HepG2 (cell line): ENCODE measurements at regions not wholly inside any gene's neighbourhood (a gene's known extent, or its start where the extent isn't known, plus 50 kb on each side); places are given as distances from the start of the nearest gene placed in this dataset.

ENCODE experiments used
- MIER3 ChIP-seq: IDR thresholded peaks from 2 replicates; pipeline ENCODE4 v1.6.1; 2016; ENCODE audit warnings: missing compliant biosample characterization, borderline replicate concordance
- MTA1 ChIP-seq: sonication (generic); formaldehyde crosslinking; IDR thresholded peaks from 2 replicates; pipeline ENCODE4 v1.4.0; 2020; ENCODE audit warnings: missing genetic modification reagents, mild to moderate bottlenecking, borderline replicate concordance
- MYNN ChIP-seq: sonication (generic); formaldehyde crosslinking; IDR thresholded peaks from 2 replicates; pipeline ENCODE4 v1.4.0; 2020; ENCODE audit warnings: mild to moderate bottlenecking, low read depth, missing genetic modification reagents
- SP1 ChIP-seq, 2 experiments: fragments of 450-650 bp in 1 of 2; sonication (generic) in 1 of 2; formaldehyde crosslinking in 1 of 2; IDR thresholded peaks; 2 replicates each; pipeline versions ENCODE4 v1.4.0 to v1.6.1; 2016 to 2020; ENCODE audit warnings: missing genetic modification reagents in 1 of 2
- TEF ChIP-seq: sonication (generic); formaldehyde crosslinking; IDR thresholded peaks from 2 replicates; pipeline ENCODE4 v1.5.0; 2020; ENCODE audit warnings: missing genetic modification reagents
- ZBTB21 ChIP-seq: sonication (generic); formaldehyde crosslinking; IDR thresholded peaks from 2 replicates; pipeline ENCODE4 v1.4.0; 2020; ENCODE audit warnings: missing genetic modification reagents
- ZKSCAN5 ChIP-seq: sonication (generic); formaldehyde crosslinking; IDR thresholded peaks from 2 replicates; pipeline ENCODE4 v1.5.1; 2020; ENCODE audit warnings: mild to moderate bottlenecking, missing genetic modification reagents
- ZNF260 ChIP-seq: sonication (generic); formaldehyde crosslinking; IDR thresholded peaks from 2 replicates; pipeline ENCODE4 v1.4.0; 2020; ENCODE audit warnings: missing genetic modification reagents, low read depth, mild to moderate bottlenecking, borderline replicate concordance
- ZNF292 ChIP-seq: sonication (generic); formaldehyde crosslinking; IDR thresholded peaks from 2 replicates; pipeline ENCODE4 v1.8.1; 2022; ENCODE audit warnings: mild to moderate bottlenecking, low read depth, missing genetic modification reagents, borderline replicate concordance
- ZNF687 ChIP-seq: sonication (generic); formaldehyde crosslinking; IDR thresholded peaks from 2 replicates; pipeline ENCODE4 v1.5.1; 2020; ENCODE audit warnings: mild to moderate bottlenecking, missing genetic modification reagents, moderate library complexity
- ZNF777 ChIP-seq: sonication (generic); formaldehyde crosslinking; IDR thresholded peaks from 2 replicates; pipeline ENCODE4 v1.4.0; 2020; ENCODE audit warnings: missing genetic modification reagents
- ZSCAN21 ChIP-seq: sonication (generic); formaldehyde crosslinking; IDR thresholded peaks from 2 replicates; pipeline ENCODE4 v1.8.0; 2022; ENCODE audit warnings: mild to moderate bottlenecking, missing genetic modification reagents, moderate library complexity, borderline replicate concordance

GRCh38 chr7:25622695-25623094 lies 394.4 kb upstream of the NPVF start (continued):
- no peak for TF ChIP-seq ZNF260 (CRISPR knock-in tag)
- no peak for TF ChIP-seq TEF (CRISPR knock-in tag)
- TF ChIP-seq ZNF292: no peak
- TF ChIP-seq MTA1 (CRISPR knock-in tag): no peak
- TF ChIP-seq SP1 (IDR thresholded peaks at IDR 0.05): no peak
- TF ChIP-seq SP1 (CRISPR knock-in tag; IDR thresholded peaks at IDR 0.05): no peak
- no peak for TF ChIP-seq MYNN (CRISPR knock-in tag)
- TF ChIP-seq MIER3: no peak
- no peak for TF ChIP-seq ZSCAN21 (CRISPR knock-in tag)
- TF ChIP-seq ZNF687 (CRISPR knock-in tag): no peak
- no peak for TF ChIP-seq ZNF777
- no peak for TF ChIP-seq ZKSCAN5 (CRISPR knock-in tag)
- TF ChIP-seq ZBTB21: no peak
